KMS-11 (cell line): ENCODE measurements at regions not wholly inside any gene's neighbourhood (a gene's known extent, or its start where the extent isn't known, plus 50 kb on each side); places are given as distances from the start of the nearest gene placed in this dataset.

Experiments
- H2AFZ ChIP-seq: fragments of 200-600 bp; sonication (generic); 2 replicates; pipeline ENCODE4 v1.6.1; 2016; ENCODE audit warnings: antibody characterized with exemption, mixed run types, low read depth
- H3K27ac ChIP-seq: fragments of 200-600 bp; sonication (generic); 2 replicates; pipeline ENCODE4 v1.6.1; 2016; ENCODE audit warnings: mild to moderate bottlenecking, mixed run types
- H3K27me3 ChIP-seq: fragments of 200-600 bp; sonication (generic); 2 replicates; pipeline ENCODE4 v1.6.1; 2017; ENCODE audit warnings: mild to moderate bottlenecking, low read depth, mixed run types, moderate library complexity; ENCODE audit not compliant: insufficient read depth
- H3K36me3 ChIP-seq: fragments of 200-600 bp; sonication (generic); 2 replicates; pipeline ENCODE4 v1.6.1; 2017; ENCODE audit warnings: mild to moderate bottlenecking, mixed run types; ENCODE audit not compliant: insufficient read depth
- H3K4me1 ChIP-seq: fragments of 200-600 bp; sonication (generic); 2 replicates; pipeline ENCODE4 v1.6.1; 2016; ENCODE audit warnings: mild to moderate bottlenecking, low read depth, mixed run types; ENCODE audit not compliant: poor library complexity, severe bottlenecking
- H3K4me2 ChIP-seq: fragments of 200-600 bp; sonication (generic); 2 replicates; pipeline ENCODE4 v1.7.0; 2016; ENCODE audit warnings: mild to moderate bottlenecking, mixed run types
- H3K4me3 ChIP-seq: fragments of 200-600 bp; sonication (generic); IDR thresholded peaks from 2 replicates; pipeline ENCODE4 v1.6.1; 2017; ENCODE audit warnings: low read depth, low read length, mixed read lengths; ENCODE audit not compliant: insufficient read depth
- H3K79me2 ChIP-seq: fragments of 200-600 bp; sonication (generic); 2 replicates; pipeline ENCODE4 v1.6.1; 2016; ENCODE audit warnings: low read depth, mixed run types; ENCODE audit not compliant: insufficient read depth
- H3K9ac ChIP-seq: fragments of 200-600 bp; sonication (generic); 2 replicates; pipeline ENCODE4 v1.6.1; 2016; ENCODE audit warnings: mild to moderate bottlenecking, mixed run types
- H4K20me1 ChIP-seq: fragments of 200-600 bp; sonication (generic); 2 replicates; pipeline ENCODE4 v1.6.1; 2016; ENCODE audit warnings: mild to moderate bottlenecking, mixed run types; ENCODE audit not compliant: insufficient read depth
- CTCF ChIP-seq: fragments of 200-600 bp; sonication (generic); conservative IDR thresholded peaks from 2 replicates; pipeline ENCODE4 v1.6.1; 2017; ENCODE audit warnings: low read depth, mild to moderate bottlenecking, antibody characterized with exemption, low read length, moderate library complexity, mixed read lengths

- no peak overlapping the region for H3K4me3 ChIP-seq
- H4K20me1 ChIP-seq: no peaks in the 10 kb centered on the region
- H3K4me1 ChIP-seq: no peaks in the 10 kb centered on the region
- no peak for TF ChIP-seq CTCF
- no peak overlapping the region for H3K9ac ChIP-seq
- H3K36me3 ChIP-seq: no peaks in the 10 kb centered on the region
- H3K27me3 ChIP-seq: no peaks in the 10 kb centered on the region
- H2AFZ ChIP-seq: no peak overlapping the region
- H3K27ac ChIP-seq: no peak overlapping the region
- no peak overlapping the region for H3K4me2 ChIP-seq
- no peaks in the 10 kb centered on the region for H3K79me2 ChIP-seq
Observed at GRCh38 chr5:96049398-96050272, 88.0 kb upstream of the ELL2 start.

GRCh38 chr5:96048763-96049162, 87.1 kb upstream of the ELL2 start:
- H2AFZ ChIP-seq: no peak overlapping the region
- no peaks in the 10 kb centered on the region for H3K79me2 ChIP-seq
- H3K4me2 ChIP-seq: no peak overlapping the region
- H3K27me3 ChIP-seq: no peaks in the 10 kb centered on the region
- no peak for TF ChIP-seq CTCF
- H3K9ac ChIP-seq: no peak overlapping the region
- no peak overlapping the region for H3K27ac ChIP-seq
- H3K4me1 ChIP-seq: no peaks in the 10 kb centered on the region
- H4K20me1 ChIP-seq: no peaks in the 10 kb centered on the region
- H3K36me3 ChIP-seq: no peaks in the 10 kb centered on the region
- no peak overlapping the region for H3K4me3 ChIP-seq

GRCh38 chr5:96045888-96046287, 84.2 kb upstream of the ELL2 start:
- Histone ChIP-seq H3K4me1 (no peaks in the 10 kb centered on the region), H4K20me1 (no peaks in the 10 kb centered on the region), H3K27me3 (no peaks in the 10 kb centered on the region), H3K4me3 (no peak overlapping the region), H3K79me2 (no peaks in the 10 kb centered on the region), H3K27ac (no peak overlapping the region), H2AFZ (no peak overlapping the region), H3K9ac (no peak overlapping the region), H3K4me2 (no peak overlapping the region), H3K36me3 (no peaks in the 10 kb centered on the region)
- no peak for TF ChIP-seq CTCF

- TF ChIP-seq CTCF: no peak
- Histone ChIP-seq H3K79me2 (no peaks in the 10 kb centered on the region), H4K20me1 (no peaks in the 10 kb centered on the region), H3K4me3 (no peak overlapping the region), H3K36me3 (no peaks in the 10 kb centered on the region), H3K27ac (no peak overlapping the region), H3K27me3 (no peaks in the 10 kb centered on the region), H3K4me2 (no peak overlapping the region), H3K9ac (no peak overlapping the region), H2AFZ (no peak overlapping the region), H3K4me1 (no peaks in the 10 kb centered on the region)
Observed at GRCh38 chr5:96043446-96043845, 81.8 kb upstream of the ELL2 start.
